Stromal cell of bone marrow (primary cell): ENCODE measurements at regions not wholly inside any gene's neighbourhood (a gene's known extent, or its start where the extent isn't known, plus 50 kb on each side); places are given as distances from the start of the nearest gene placed in this dataset.

Source experiments
- DNase-seq: peaks from one replicate; pipeline ENCODE4 v3.0.0-alpha.2; 2012; ENCODE audit warnings: low read depth

GRCh38 chr22:49051491-49052022 is 776.1 kb downstream of the BRD1 start:
- no peak for DNase-seq

DNA sequence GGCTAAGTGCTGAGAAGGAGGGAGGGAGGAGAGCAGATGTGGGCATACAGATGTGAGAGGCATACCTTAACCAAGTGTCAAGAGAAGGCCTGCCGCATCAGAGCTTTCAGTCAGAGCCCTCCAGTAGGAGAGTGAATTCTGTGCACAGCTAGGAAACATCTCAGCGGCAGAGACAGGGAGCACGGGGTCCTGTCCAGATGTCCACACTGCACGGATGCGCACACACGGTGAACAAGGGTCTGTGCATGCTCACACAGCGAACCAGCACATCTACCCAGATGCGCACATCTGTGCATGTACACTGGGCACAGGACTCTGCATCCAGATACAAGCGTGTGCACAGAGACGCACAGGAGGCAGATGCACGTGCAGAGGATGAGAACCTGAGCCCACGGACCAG is 778.0 kb downstream of the BRD1 start:
- no peak for DNase-seq

GRCh38 chr22:49048591-49048990 is 779.1 kb downstream of the BRD1 start:
- DNase-seq = no peak

GRCh38 chr22:49047447-49047846 is 780.2 kb downstream of the BRD1 start:
- no peak for DNase-seq

GRCh38 chr22:49046546-49047361 is 780.9 kb downstream of the BRD1 start:
- DNase-seq = no peak

DNA sequence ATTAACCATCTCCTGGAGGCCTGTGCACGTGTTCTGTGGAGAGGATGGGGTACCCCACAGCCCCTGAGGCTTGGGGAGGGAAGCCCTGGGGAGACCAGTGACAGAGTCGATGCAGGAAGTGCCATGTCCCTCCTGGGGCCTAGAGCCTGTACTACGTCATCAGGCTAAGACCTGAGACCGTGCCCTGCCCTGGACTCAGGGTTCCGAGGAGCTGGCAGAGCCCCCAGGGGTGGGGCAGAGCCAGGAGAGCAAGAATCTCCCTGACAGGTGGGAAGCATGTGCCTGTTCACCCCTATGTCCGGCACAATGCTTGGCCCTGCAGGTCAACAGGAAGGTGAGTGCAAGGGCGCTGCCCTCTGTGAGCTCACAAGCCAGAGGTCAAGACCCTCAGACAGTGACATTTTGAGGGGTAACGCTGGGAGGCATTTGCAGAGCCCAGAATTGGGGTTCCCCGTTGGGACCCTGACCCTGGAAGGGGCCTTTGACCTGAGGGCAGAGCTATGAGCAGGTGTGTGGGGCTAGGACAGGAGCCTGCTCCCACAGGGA is 781.6 kb downstream of the BRD1 start:
- no peak for DNase-seq

GRCh38 chr22:49045276-49045675 is 782.4 kb downstream of the BRD1 start:
- DNase-seq = no peak

DNA sequence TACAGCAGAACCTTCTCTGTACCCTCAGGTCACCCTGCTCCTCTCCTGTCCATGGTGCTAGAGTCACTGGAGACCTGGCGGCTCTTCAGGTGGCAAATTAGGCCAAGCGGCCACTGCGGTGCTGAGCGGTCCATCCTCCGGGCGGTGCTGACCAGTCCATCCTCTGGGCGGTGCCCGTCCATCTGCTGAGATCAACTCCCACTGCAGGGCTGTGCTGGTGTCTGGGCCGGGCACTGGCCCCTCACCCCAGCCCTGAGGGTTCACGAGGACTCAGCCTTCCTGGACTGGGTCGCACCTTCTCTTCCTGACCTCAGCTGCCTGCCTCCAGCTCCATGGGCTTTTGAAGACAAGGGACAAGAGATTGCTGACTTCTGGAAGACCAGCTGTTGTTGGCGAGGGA is 782.9 kb downstream of the BRD1 start:
- DNase-seq = no peak

DNA sequence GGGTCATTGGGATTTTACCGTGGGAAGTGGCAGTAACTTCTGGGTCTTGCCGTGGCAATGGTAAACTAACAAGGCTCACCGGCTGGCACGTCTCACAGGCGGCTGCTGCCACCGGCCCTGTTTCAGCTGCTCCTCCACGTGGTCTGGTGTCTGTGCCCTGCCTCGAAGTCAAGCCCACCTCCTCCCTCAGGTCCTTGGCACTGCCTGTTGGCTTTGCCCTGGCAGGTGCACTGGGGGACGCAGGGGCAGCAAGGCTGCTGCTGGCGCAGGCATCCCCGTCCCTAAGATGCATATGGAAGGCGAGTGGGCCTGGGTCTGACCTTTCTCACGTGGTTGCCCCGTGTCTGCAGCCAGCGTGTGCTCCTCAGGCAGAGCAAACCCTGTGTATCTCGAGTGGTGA is 783.6 kb downstream of the BRD1 start:
- DNase-seq = no peak

GRCh38 chr22:49042877-49043859 is 784.5 kb downstream of the BRD1 start:
- no peak for DNase-seq

DNA sequence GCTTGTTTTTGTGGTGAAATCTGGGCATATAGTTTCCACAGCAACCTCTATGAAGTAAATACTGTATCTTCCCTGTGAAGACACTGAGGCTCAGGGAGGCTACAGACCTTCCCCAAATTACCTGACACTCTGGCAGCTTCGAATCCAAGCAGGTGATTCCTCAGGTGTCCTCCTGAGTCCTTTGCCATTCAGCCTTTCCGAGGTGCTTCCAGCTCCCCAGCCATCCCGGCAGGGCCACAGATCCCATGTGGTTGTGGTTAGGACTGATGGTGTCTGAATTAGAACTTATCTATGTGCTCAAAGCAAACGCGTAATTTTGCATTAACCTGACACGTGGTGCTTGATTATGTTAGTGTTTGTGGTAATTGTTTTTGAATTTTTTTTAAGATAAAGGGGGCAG is 785.6 kb downstream of the BRD1 start:
- no peak for DNase-seq

DNA sequence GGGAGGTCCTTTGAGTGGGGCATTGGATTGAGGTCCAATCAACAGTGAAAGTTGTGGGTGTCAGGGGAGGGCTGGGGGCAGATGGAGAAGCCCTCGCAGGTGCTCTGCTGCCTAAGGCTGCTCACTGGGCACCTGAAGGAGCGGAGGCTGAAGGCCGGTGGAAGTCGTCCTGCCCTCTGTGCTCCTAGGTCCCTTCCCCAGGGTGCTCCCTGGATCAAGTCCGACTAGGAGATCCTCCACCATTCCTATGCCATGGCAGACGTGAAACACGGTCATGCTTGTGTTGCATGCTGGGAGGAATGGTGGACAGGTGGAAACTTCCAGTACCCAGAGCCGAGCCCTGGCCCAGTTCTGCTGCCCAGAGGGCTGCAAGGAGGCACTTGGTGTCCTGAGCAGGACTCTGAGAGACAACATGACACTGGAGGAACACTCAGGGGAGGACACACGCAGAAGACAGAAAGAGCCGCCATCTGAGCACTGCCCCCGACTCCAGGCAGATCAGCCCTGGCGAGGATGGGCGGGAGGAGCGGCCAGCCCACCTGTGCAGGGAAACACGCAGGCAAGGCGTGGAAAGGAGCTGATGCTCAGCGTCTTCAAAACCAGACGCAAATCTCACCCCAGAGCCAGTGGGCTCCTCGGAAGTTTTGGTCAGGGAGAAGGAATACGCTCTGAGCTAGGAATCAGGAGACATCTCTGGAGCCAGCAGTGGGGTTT is 786.8 kb downstream of the BRD1 start:
- no peak for DNase-seq

GRCh38 chr22:49040111-49040510 is 787.6 kb downstream of the BRD1 start:
- DNase-seq = no peak

- DNase-seq = no peak
These were observed 788.0 kb downstream of the BRD1 start for GRCh38 chr22:49039625-49040024.

- no peak for DNase-seq
These were observed 789.9 kb downstream of the BRD1 start for GRCh38 chr22:49037701-49038245.

GRCh38 chr22:49036513-49036912 is 791.2 kb downstream of the BRD1 start:
- DNase-seq = no peak

DNA sequence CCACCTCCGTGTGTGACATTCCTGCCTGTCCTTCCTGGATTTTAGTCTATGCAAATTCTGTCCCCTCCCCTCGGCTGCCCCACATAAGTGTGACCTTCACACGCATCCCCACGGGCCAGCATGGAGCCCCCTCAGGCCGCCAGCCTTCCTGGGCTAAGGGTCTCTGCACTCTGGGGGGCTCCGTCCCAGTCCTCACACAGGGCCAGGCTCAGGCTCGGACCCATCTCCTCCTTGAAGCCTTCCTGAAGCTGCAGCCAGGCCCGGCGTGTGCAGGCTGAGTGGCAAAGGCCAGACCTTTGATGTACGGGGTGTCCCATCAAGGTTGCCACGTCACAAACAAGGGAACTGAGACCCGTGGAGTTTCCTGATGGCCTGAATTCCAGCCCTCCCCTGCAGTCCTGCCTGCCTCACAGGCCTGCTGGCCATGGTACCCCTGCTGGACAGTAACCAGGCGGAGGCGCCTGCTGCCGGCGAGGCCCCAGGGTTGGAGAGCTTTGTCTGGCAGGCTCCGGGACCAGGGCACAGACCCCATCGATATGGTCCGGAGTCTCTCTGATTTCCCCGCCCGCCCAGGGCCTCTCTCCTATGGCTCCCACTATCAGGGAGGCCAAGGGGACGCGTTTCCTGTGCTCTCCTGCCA is 791.7 kb downstream of the BRD1 start:
- no peak for DNase-seq

- no peak for DNase-seq
These were observed 792.5 kb downstream of the BRD1 start for GRCh38 chr22:49034836-49035817.

DNA sequence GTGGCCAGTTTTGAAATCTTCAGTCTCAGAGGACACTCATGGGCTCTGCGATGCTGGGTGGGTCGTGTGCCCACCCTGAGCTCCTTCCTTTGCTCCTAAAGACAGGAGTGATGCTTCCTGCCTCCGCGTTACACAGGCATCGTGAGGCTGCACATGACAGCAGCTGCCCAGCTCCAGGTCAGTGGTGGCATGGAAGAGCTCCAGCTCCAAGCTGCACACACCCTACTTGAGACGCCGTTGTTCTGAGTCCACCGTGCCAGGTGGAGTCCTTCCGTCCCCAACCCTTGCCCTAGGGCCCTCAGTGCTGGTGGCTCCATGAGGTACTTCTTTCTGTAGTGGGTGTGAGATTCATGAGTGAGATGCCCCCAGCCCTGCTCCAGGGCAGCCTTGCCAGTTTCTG is 794.1 kb downstream of the BRD1 start:
- no peak for DNase-seq

- DNase-seq = no peak
These were observed 794.9 kb downstream of the BRD1 start for GRCh38 chr22:49032821-49033220.
